ENCODE measurements at regions not wholly inside any gene's neighbourhood (a gene's known extent, or its start where the extent isn't known, plus 50 kb on each side); places are given as distances from the start of the nearest gene placed in this dataset.

GRCh38 chr21:34219334-34220060 lies 144.3 kb upstream of the KCNE2 start:
- in situ Hi-C loops (cut with MboI; ENCODE audit: low sequenced_read_pairs), result no loop called here

GRCh38 chr21:34220556-34221195 lies 143.1 kb upstream of the KCNE2 start:
- in situ Hi-C loops (cut with MboI; ENCODE audit: low sequenced_read_pairs), result no loop called here

- in situ Hi-C loops (cut with MboI; ENCODE audit: low sequenced_read_pairs), result no loop called here
Observed at GRCh38 chr21:34221331-34222030, 142.3 kb upstream of the KCNE2 start.

- in situ Hi-C loops (cut with MboI; ENCODE audit: low sequenced_read_pairs), result no loop called here
Observed at GRCh38 chr21:34222031-34222335, 141.8 kb upstream of the KCNE2 start.

GRCh38 chr21:34223376-34223775 lies 140.4 kb upstream of the KCNE2 start:
- in situ Hi-C loops (cut with MboI; ENCODE audit: low sequenced_read_pairs), result no loop called here

GRCh38 chr21:34227386-34227852 lies 136.4 kb upstream of the KCNE2 start:
- in situ Hi-C loops (cut with MboI; ENCODE audit: low sequenced_read_pairs), result loop anchor here (25.0 kb wide), 1 partner anchor 315 kb away; the partner anchor contains the start of gene ATP5PO

- in situ Hi-C loops (cut with MboI; ENCODE audit: low sequenced_read_pairs), result loop anchor here (25.0 kb wide), 1 partner anchor 316 kb away; the partner anchor contains the start of gene ATP5PO
Observed at GRCh38 chr21:34228792-34229191, 135.0 kb upstream of the KCNE2 start.

GRCh38 chr21:34229353-34229752 lies 134.5 kb upstream of the KCNE2 start:
- in situ Hi-C loops (cut with MboI; ENCODE audit: low sequenced_read_pairs), result loop anchor here (25.0 kb wide), 1 partner anchor 317 kb away; the partner anchor contains the start of gene ATP5PO

- in situ Hi-C loops (cut with MboI; ENCODE audit: low sequenced_read_pairs), result loop anchor here (25.0 kb wide), 1 partner anchor 321 kb away; the partner anchor contains the start of gene ATP5PO
Observed at GRCh38 chr21:34233741-34234140, 130.1 kb upstream of the KCNE2 start.

- in situ Hi-C loops (cut with MboI; ENCODE audit: low sequenced_read_pairs), result loop anchor here (25.0 kb wide), 1 partner anchor 323 kb away; the partner anchor contains the start of gene ATP5PO
Observed at GRCh38 chr21:34235514-34235913, 128.3 kb upstream of the KCNE2 start.

GRCh38 chr21:34242973-34243372 lies 120.8 kb upstream of the KCNE2 start:
- in situ Hi-C loops (cut with MboI; ENCODE audit: low sequenced_read_pairs), result loop anchor here (25.0 kb wide), 1 partner anchor 331 kb away; the partner anchor contains the start of gene ATP5PO

- in situ Hi-C loops (cut with MboI; ENCODE audit: low sequenced_read_pairs), result loop anchor here (25.0 kb wide), 1 partner anchor 331 kb away; the partner anchor contains the start of gene ATP5PO
Observed at GRCh38 chr21:34243562-34243961, 120.2 kb upstream of the KCNE2 start.

GRCh38 chr21:34252751-34253150 lies 111.1 kb upstream of the KCNE2 start:
- in situ Hi-C loops (cut with MboI; ENCODE audit: low sequenced_read_pairs), result no loop called here

GRCh38 chr21:34255073-34255472 lies 108.7 kb upstream of the KCNE2 start:
- in situ Hi-C loops (cut with MboI; ENCODE audit: low sequenced_read_pairs), result no loop called here

GRCh38 chr21:34260277-34261008 lies 103.4 kb upstream of the KCNE2 start:
- in situ Hi-C loops (cut with MboI; ENCODE audit: low sequenced_read_pairs), result no loop called here

- in situ Hi-C loops (cut with MboI; ENCODE audit: low sequenced_read_pairs), result no loop called here
Observed at GRCh38 chr21:34261841-34262468, 101.9 kb upstream of the KCNE2 start.

- in situ Hi-C loops (cut with MboI; ENCODE audit: low sequenced_read_pairs), result no loop called here
Observed at GRCh38 chr21:34262469-34262845, 101.3 kb upstream of the KCNE2 start.

- in situ Hi-C loops (cut with MboI; ENCODE audit: low sequenced_read_pairs), result no loop called here
Observed at GRCh38 chr21:34263629-34264028, 100.2 kb upstream of the KCNE2 start.

GRCh38 chr21:34266351-34266750 lies 97.5 kb upstream of the KCNE2 start:
- in situ Hi-C loops (cut with MboI; ENCODE audit: low sequenced_read_pairs), result no loop called here

GRCh38 chr21:34268493-34268892 lies 95.3 kb upstream of the KCNE2 start:
- in situ Hi-C loops (cut with MboI; ENCODE audit: low sequenced_read_pairs), result no loop called here

All from HL-60/S4 treated with phorbol 12-myristate 13-acetate at 8.2 ng/mL for 4 days and 3 days (cell line).